GM19397 (cell line): ENCODE measurements at regions not wholly inside any gene's neighbourhood (a gene's known extent, or its start where the extent isn't known, plus 50 kb on each side); places are given as distances from the start of the nearest gene placed in this dataset.
"Not testable (repeated sequence)": the region's sequence is repeated elsewhere in the genome, so short reads cannot be mapped to it uniquely, and the experiment has no call there.

Experiments used
- ATAC-seq: cut with Tn5 transposase; IDR thresholded peaks from one replicate; pipeline ENCODE4 v1.9.1; 2021; ENCODE audit warnings: mild to moderate bottlenecking, moderate library complexity; ENCODE audit not compliant: unreplicated experiment

- no peak for ATAC-seq
Measured at GRCh38 chr10:64528294-64529002, 1007.2 kb downstream of the REEP3 start.

DNA sequence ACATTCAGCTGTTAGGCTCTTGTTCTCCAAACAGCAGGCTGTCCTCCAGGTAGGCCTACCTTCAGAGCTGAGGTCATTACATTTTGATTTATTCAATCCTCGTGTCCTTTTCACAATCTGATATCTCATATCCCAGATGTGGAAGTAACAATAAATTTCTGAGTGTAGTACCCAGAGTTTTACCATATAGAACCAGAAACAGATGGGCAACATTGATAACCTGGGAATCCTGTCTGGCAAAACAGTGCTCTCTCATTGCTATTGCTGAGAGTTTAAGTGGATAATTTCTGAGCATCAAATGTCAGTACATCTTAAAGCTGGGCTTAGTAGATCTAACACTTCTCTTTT, 1007.8 kb downstream of the REEP3 start:
- no peak for ATAC-seq

DNA sequence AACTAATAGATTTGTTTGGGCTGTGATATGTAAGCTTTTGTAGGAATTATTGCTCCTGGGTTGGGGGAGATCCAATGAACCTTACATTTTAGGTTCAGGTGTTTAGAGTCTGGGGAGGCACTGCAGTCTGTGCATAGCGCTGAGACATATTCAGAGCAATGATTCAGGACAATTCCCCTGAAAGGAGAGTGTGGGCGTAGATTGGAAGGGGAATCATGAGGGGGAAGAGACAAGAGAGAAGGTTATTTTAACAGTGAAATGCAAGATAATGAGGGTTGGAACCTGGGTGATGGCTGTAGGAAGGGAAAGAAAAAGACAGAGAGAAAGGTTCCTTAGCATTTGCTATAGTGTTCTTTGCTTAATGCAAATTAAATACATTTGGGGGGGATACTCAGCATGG, 1013.4 kb downstream of the REEP3 start:
- no peak for ATAC-seq

DNA sequence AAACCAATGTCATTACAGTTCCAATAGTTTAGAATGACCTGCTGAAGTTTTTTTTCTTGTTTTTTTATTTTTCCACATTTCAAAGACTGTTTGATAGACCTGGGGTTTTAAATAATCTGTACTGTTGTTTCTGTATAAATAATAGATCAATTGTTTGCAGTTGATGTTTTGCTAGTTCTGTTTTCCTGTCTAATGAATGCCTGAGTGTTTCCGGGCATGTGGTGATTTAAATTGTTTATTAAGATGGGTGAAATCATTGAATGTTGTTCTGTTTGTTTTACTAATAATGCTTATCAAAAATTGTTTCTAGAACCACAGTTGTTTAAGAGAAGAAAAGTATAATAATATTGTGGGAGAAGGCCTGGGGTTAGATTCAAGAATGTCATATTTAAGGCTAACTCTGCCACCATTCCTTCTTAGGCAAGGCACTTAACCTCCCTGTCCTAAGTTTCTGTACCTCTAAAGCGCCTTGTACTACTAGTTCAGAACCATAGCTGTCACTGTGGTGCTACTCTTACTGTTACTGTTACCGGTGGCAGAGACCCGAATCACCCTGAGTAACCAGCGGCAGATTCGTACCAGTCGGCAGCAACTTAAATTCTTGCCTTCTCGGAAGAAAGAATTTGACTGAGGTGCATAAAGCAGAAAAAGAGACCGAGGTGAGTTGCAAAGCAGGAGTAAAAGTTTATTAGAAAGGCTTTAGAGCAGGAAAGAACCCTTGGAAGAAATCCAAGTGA, 1014.1 kb downstream of the REEP3 start:
- no peak for ATAC-seq

DNA sequence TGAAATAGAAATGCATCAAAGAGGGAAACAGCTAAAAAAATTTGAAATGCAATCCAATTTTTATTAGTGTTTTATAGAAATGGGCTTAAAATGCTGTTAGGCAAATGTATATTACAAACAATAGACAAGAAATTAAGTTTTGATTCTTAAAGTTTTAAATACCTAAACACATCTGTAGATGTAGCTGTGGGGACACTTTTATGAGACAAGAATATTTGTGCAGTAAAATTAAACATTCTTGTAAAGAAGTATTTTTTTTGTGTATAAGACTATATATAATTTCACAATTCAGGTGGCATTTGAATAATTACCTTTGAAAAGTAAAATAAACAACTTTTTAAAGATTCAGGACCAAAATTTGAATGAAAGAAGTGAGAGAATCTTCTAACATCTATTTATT, 1015.9 kb downstream of the REEP3 start:
- no peak for ATAC-seq

DNA sequence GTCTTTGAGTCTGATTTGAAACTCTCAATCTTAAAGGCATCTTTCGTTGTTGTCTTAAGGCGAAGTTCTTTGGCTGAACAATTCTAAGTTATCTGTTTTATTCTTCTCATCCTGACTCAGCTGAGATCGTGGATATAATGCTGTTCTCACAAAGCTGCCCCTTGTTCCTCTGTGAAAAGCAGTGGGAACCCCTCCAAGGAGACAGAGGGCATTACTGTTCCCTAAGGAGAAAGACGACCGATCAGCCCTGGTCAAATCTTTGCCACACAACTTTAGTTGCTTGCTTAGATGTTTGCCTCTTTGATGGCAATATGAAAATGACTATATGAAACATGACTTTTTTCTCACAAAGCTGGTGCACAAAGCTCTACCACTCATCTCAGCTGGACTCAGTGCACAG, 1016.7 kb downstream of the REEP3 start:
- no peak for ATAC-seq

DNA sequence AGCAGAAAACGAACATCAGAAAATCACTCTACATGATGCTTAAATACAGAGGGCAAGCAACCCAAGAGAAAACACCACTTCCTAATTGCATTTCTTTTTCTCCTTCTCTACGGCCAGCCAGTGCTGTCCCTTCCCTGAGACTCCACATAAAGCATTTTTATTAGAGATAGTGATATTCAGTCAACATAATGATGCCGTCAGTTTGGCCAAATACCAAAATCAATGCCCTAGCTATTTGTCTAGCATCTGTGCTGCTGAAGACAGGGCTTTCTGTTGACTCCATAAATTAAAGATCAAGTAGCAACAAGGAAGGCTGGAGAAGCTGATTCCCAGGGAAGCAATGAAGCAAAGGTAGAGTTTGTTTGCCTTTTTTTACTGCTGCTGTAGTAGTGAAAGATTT, 1024.9 kb downstream of the REEP3 start:
- no peak for ATAC-seq

- no peak for ATAC-seq
Measured at GRCh38 chr10:64547168-64547567, 1026.0 kb downstream of the REEP3 start.

DNA sequence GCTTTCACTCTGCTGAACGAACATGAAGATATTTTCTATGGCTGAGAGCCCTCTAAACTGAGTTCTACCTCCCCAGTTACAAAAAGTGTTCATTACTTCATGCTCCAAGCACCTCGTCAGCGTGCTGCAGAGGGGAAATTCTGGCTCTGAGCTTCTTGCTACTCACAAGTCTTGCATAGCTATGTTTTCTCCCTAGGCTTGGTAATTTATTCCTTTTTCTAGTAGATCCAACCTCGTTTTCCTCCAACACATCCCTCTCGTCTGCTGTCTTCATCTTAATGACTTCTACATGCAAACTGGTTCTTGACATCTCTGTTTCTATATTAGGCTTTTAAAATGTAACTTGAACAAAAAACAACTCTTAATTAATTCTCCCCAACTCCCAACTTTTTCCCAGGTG, 1034.5 kb downstream of the REEP3 start:
- ATAC-seq = no peak

- ATAC-seq = no peak
Measured at GRCh38 chr10:64558094-64558835, 1037.1 kb downstream of the REEP3 start.

- no peak for ATAC-seq
Measured at GRCh38 chr10:64571056-64571455, 1049.9 kb downstream of the REEP3 start.

GRCh38 chr10:64573623-64574325, 1052.6 kb downstream of the REEP3 start:
- no peak for ATAC-seq

- ATAC-seq = no peak
Measured at GRCh38 chr10:64574371-64574770, 1053.2 kb downstream of the REEP3 start.

DNA sequence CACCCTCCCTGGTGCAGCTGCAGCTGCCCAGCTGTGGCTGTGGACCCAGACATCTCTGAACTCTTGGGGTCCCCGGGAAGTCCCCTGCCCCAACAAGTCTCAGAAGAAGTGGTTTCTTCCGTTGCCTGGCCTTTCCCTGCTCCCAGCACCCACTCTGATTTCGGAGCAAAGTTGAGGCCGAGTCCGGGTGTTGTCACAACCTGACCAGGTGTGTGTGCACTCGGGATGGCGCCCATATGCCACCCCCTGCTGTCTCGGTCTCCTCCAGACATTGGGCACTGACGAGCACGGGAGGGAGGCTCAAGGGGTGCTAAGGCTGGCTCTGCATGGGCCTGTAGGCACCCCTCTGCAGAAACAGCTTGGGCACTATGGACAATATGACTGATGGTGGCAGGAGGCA, 1055.3 kb downstream of the REEP3 start:
- ATAC-seq = no peak

DNA sequence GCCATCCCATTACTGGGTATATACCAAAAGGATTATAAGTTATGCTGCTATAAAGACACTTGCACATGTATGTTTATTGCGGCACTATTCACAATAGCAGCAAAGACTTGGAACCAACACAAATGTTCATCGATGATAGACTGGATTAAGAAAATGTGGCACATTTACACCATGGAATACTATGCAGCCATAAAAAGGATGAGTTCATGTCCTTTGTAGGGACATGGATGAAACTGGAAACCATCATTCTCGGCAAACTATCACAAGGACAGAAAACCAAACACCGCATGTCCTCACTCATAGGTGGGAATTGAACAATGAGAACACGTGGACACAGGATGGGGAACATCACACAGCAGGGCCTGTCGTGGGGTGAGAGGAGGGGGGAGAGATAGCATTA, 1057.6 kb downstream of the REEP3 start:
- not testable (repeated sequence) for ATAC-seq

DNA sequence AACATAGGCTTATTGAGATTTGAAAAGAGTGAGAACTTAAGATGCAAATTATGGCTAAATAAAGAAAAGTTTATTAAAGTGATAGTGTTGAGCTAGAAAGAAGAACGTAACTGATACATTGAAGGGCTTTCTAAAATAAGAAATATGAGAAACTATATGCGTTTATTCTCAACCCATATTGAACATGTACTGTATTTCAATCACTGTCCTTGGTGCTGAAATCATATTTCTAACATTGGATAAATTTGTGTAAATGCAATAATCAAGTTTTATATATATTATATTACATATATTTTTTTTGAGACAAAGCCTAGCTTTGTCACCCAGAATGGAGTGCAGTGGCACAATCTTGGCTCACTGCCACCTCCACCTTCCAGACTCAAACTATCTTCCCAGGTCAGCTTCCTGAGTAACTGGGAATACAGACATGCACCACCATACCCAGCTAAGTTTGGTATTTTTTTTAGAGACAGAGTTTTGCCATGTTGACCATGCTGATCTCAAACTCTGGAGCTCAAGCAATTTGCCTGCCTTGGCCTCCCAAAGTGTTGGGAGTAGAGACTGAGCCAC, 1065.8 kb downstream of the REEP3 start:
- no peak for ATAC-seq

- ATAC-seq = no peak
Measured at GRCh38 chr10:64594072-64594471, 1072.9 kb downstream of the REEP3 start.

DNA sequence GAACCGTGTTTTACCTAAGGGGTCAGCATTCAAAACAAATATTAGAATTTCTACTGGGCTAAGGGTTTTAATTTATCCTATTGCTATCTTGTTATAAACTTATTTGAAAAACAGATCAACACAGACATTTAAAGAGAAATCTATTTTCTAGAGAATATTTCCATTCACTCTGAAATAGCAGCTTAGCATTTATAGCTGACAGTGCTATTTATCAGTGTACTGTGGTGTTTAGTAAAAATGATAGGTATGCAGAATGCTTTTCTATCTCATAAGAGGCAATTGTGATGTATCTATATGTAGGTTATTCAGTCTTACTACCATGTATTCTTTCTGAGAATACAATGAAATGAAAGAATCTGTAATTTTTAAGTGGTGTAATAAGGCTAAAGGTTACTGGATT, 1077.4 kb downstream of the REEP3 start:
- no peak for ATAC-seq

- no peak for ATAC-seq
Measured at GRCh38 chr10:64601298-64601697, 1080.1 kb downstream of the REEP3 start.

DNA sequence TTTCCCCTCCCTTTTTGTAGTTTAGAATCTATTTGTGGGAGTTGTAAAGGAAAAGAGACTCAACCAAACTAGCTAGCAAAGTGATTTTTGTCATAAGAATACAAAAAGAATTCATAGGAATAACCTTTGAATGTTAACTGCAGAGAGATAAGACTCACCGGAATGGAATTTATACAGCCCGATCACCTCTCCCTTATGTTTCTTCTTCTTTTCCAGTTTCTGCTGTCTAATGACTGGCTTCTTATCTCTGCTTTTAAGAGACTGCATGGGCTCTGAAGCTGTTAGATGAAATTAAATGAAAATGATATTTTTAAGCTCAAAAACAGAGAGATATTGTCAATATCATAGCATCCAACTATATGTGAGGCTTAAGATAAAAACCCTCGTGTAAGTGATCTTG, 1095.9 kb downstream of the REEP3 start:
- ATAC-seq = no peak

GRCh38 chr10:64619102-64619501, 1097.9 kb downstream of the REEP3 start:
- ATAC-seq = no peak
